NCI-H2227 treated with DMSO at 0.1 percent for 48 hours (cell line): ENCODE measurements at regions not wholly inside any gene's neighbourhood (a gene's known extent, or its start where the extent isn't known, plus 50 kb on each side); places are given as distances from the start of the nearest gene placed in this dataset.

ENCODE experiments used
- DNase-seq: peaks from one replicate; lab custom pipeline; 2025; lab: John Stamatoyannopoulos, UW

- no peak for DNase-seq
Observed at GRCh38 chr1:212225416-212225815, 59.8 kb upstream of the PPP2R5A start.

- DNase-seq = no peak
Observed at GRCh38 chr1:212225871-212226302, 59.3 kb upstream of the PPP2R5A start.

GRCh38 chr1:212226467-212226866 is 58.7 kb upstream of the PPP2R5A start:
- DNase-seq = no peak

- no peak for DNase-seq
Observed at GRCh38 chr1:212228076-212228475, 57.1 kb upstream of the PPP2R5A start.

- DNase-seq = no peak
Observed at GRCh38 chr1:212228591-212229119, 56.6 kb upstream of the PPP2R5A start.

- DNase-seq = no peak
Observed at GRCh38 chr1:212229654-212230053, 55.6 kb upstream of the PPP2R5A start.

GRCh38 chr1:212230329-212230728 is 54.9 kb upstream of the PPP2R5A start:
- DNase-seq = no peak

GRCh38 chr1:212231372-212231771 is 53.8 kb upstream of the PPP2R5A start:
- DNase-seq = no peak

- no peak for DNase-seq
Observed at GRCh38 chr1:212232090-212232489, 53.1 kb upstream of the PPP2R5A start.

- DNase-seq = no peak
Observed at GRCh38 chr1:212233321-212233720, 51.9 kb upstream of the PPP2R5A start.

- peak; percentile 59 for DNase-seq
Observed at GRCh38 chr1:212234431-212235395, 50.5 kb upstream of the PPP2R5A start.
